AML-193 (cell line): ENCODE measurements at regions not wholly inside any gene's neighbourhood (a gene's known extent, or its start where the extent isn't known, plus 50 kb on each side); places are given as distances from the start of the nearest gene placed in this dataset.

Source experiments
- DNase-seq, 2 experiments: peaks; one replicate each; lab custom pipeline; 2025; lab: John Stamatoyannopoulos, UW

GRCh38 chr2:52698408-52698807 lies 1069.2 kb upstream of the CHAC2 start:
- DNase-seq: peak in 1 of 2 experiments; percentile 2

GRCh38 chr2:52697690-52698089 lies 1069.9 kb upstream of the CHAC2 start:
- DNase-seq: no peak

- no peak for DNase-seq
Observed at GRCh38 chr2:52695731-52696130, 1071.9 kb upstream of the CHAC2 start.

- no peak for DNase-seq
Observed at GRCh38 chr2:52686935-52687334, 1080.7 kb upstream of the CHAC2 start.

GRCh38 chr2:52676056-52676455 lies 1091.5 kb upstream of the CHAC2 start:
- no peak for DNase-seq

GRCh38 chr2:52668724-52669123 lies 1098.9 kb upstream of the CHAC2 start:
- DNase-seq: no peak

GRCh38 chr2:52659546-52659945 lies 1108.1 kb upstream of the CHAC2 start:
- no peak for DNase-seq

- DNase-seq: no peak
Observed at GRCh38 chr2:52658598-52658997, 1109.0 kb upstream of the CHAC2 start.

- DNase-seq: no peak
Observed at GRCh38 chr2:52639692-52640091, 1127.9 kb upstream of the CHAC2 start.

- DNase-seq: no peak
Observed at GRCh38 chr2:52632543-52632942, 1135.1 kb upstream of the CHAC2 start.

GRCh38 chr2:52629944-52630343 lies 1137.7 kb upstream of the CHAC2 start:
- DNase-seq: no peak

- DNase-seq: no peak
Observed at GRCh38 chr2:52629531-52629930, 1138.1 kb upstream of the CHAC2 start.

- DNase-seq: no peak
Observed at GRCh38 chr2:52622266-52622665, 1145.3 kb upstream of the CHAC2 start.

- peak; percentile 7 to 10 for DNase-seq
Observed at GRCh38 chr2:52613064-52613463, 1154.5 kb upstream of the CHAC2 start.

- no peak for DNase-seq
Observed at GRCh38 chr2:52611759-52612158, 1155.8 kb upstream of the CHAC2 start.

GRCh38 chr2:52608030-52608429 lies 1159.6 kb upstream of the CHAC2 start:
- DNase-seq: no peak

GRCh38 chr2:52597346-52597745 lies 1170.3 kb upstream of the CHAC2 start:
- DNase-seq: no peak

GRCh38 chr2:52594026-52594425 lies 1173.6 kb upstream of the CHAC2 start:
- no peak for DNase-seq

GRCh38 chr2:52584071-52584470 lies 1183.5 kb upstream of the CHAC2 start:
- peak; percentile 78 to 84 for DNase-seq

GRCh38 chr2:52572469-52572894 lies 1195.1 kb upstream of the CHAC2 start:
- no peak for DNase-seq

- DNase-seq: no peak
Observed at GRCh38 chr2:52571380-52572347, 1195.9 kb upstream of the CHAC2 start.

GRCh38 chr2:52570716-52571115 lies 1196.9 kb upstream of the CHAC2 start:
- DNase-seq: no peak

- DNase-seq: no peak
Observed at GRCh38 chr2:52563151-52563550, 1204.5 kb upstream of the CHAC2 start.

- no peak for DNase-seq
Observed at GRCh38 chr2:52558265-52558664, 1209.3 kb upstream of the CHAC2 start.
